ENCODE measurements at regions not wholly inside any gene's neighbourhood (a gene's known extent, or its start where the extent isn't known, plus 50 kb on each side); places are given as distances from the start of the nearest gene placed in this dataset.

- TF ChIP-seq, protein P1, sequence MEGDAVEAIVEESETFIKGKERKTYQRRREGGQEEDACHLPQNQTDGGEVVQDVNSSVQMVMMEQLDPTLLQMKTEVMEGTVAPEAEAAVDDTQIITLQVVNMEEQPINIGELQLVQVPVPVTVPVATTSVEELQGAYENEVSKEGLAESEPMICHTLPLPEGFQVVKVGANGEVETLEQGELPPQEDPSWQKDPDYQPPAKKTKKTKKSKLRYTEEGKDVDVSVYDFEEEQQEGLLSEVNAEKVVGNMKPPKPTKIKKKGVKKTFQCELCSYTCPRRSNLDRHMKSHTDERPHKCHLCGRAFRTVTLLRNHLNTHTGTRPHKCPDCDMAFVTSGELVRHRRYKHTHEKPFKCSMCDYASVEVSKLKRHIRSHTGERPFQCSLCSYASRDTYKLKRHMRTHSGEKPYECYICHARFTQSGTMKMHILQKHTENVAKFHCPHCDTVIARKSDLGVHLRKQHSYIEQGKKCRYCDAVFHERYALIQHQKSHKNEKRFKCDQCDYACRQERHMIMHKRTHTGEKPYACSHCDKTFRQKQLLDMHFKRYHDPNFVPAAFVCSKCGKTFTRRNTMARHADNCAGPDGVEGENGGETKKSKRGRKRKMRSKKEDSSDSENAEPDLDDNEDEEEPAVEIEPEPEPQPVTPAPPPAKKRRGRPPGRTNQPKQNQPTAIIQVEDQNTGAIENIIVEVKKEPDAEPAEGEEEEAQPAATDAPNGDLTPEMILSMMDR (IDR thresholded peaks at IDR 0.05; ENCODE audit: poor library complexity, severe bottlenecking), result no peak
- TF ChIP-seq, protein P2, sequence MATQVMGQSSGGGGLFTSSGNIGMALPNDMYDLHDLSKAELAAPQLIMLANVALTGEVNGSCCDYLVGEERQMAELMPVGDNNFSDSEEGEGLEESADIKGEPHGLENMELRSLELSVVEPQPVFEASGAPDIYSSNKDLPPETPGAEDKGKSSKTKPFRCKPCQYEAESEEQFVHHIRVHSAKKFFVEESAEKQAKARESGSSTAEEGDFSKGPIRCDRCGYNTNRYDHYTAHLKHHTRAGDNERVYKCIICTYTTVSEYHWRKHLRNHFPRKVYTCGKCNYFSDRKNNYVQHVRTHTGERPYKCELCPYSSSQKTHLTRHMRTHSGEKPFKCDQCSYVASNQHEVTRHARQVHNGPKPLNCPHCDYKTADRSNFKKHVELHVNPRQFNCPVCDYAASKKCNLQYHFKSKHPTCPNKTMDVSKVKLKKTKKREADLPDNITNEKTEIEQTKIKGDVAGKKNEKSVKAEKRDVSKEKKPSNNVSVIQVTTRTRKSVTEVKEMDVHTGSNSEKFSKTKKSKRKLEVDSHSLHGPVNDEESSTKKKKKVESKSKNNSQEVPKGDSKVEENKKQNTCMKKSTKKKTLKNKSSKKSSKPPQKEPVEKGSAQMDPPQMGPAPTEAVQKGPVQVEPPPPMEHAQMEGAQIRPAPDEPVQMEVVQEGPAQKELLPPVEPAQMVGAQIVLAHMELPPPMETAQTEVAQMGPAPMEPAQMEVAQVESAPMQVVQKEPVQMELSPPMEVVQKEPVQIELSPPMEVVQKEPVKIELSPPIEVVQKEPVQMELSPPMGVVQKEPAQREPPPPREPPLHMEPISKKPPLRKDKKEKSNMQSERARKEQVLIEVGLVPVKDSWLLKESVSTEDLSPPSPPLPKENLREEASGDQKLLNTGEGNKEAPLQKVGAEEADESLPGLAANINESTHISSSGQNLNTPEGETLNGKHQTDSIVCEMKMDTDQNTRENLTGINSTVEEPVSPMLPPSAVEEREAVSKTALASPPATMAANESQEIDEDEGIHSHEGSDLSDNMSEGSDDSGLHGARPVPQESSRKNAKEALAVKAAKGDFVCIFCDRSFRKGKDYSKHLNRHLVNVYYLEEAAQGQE (IDR thresholded peaks at IDR 0.05; ENCODE audit: borderline replicate concordance), result no peak
- TF ChIP-seq TAF1 (IDR thresholded peaks at IDR 0.05; ENCODE audit: low read depth), result no peak
Measured at GRCh38 chr6:18681832-18682503, 294.8 kb downstream of the RNF144B start.
